Endodermal cell (in vitro differentiated cells): ENCODE measurements at regions not wholly inside any gene's neighbourhood (a gene's known extent, or its start where the extent isn't known, plus 50 kb on each side); places are given as distances from the start of the nearest gene placed in this dataset.

Experiments
- DNase-seq: peaks from one replicate; pipeline ENCODE4 v3.0.0-alpha.2; 2017
- H3K27ac ChIP-seq: 2 replicates; pipeline ENCODE4 v1.5.1; 2013; ENCODE audit warnings: mild to moderate bottlenecking, low read depth, low read length, moderate library complexity
- H3K27me3 ChIP-seq: 2 replicates; pipeline ENCODE4 v1.6.1; 2013; ENCODE audit warnings: mild to moderate bottlenecking, low read length, moderate library complexity; ENCODE audit not compliant: insufficient read depth, control insufficient read depth, poor library complexity, severe bottlenecking
- H3K36me3 ChIP-seq: 2 replicates; pipeline ENCODE4 v1.7.0; 2013; ENCODE audit warnings: mild to moderate bottlenecking, low read length, moderate library complexity; ENCODE audit not compliant: control insufficient read depth, insufficient read depth
- H3K4me1 ChIP-seq: one replicate; pipeline ENCODE4 v1.7.0; 2013; ENCODE audit warnings: low read length; ENCODE audit not compliant: control insufficient read depth, insufficient read depth
- H3K4me3 ChIP-seq: 2 replicates; pipeline ENCODE4 v1.5.1; 2013; ENCODE audit warnings: mild to moderate bottlenecking, low read length, moderate library complexity
- H3K9ac ChIP-seq: 2 replicates; pipeline ENCODE4 v1.6.1; 2013; ENCODE audit warnings: mild to moderate bottlenecking, low read length, moderate library complexity; ENCODE audit not compliant: poor library complexity, severe bottlenecking; ENCODE audit errors: extremely low read depth
- H3K9me3 ChIP-seq: 2 replicates; pipeline ENCODE4 v1.6.1; 2013; ENCODE audit warnings: mild to moderate bottlenecking, low read length, moderate library complexity; ENCODE audit not compliant: control insufficient read depth
- H3K27ac Mint-ChIP-seq: 2 replicates; pipeline ENCODE4 v1.8.0; 2020; ENCODE audit warnings: mixed read lengths
- H3K27me3 Mint-ChIP-seq: 2 replicates; pipeline ENCODE4 v1.8.0; 2021; ENCODE audit warnings: mild to moderate bottlenecking, mixed read lengths; ENCODE audit not compliant: insufficient read depth
- H3K36me3 Mint-ChIP-seq: 2 replicates; pipeline ENCODE4 v1.8.0; 2020; ENCODE audit warnings: low read depth, mixed read lengths
- H3K4me1 Mint-ChIP-seq: 2 replicates; pipeline ENCODE4 v1.8.0; 2020; ENCODE audit warnings: mixed read lengths
- H3K4me3 Mint-ChIP-seq: 2 replicates; pipeline ENCODE4 v1.8.0; 2020; ENCODE audit warnings: mild to moderate bottlenecking, moderate library complexity, mixed read lengths
- H3K9me3 Mint-ChIP-seq: 2 replicates; pipeline ENCODE4 v1.8.0; 2020; ENCODE audit warnings: mild to moderate bottlenecking, mixed read lengths
- WGBS, 2 experiments: methylation state at CpG; one replicate each; pipeline versions ENCODE4 v1.1.5 to v1.1.7; 2013; ENCODE audit warnings: missing lambda C conversion rate in 2 of 2, mixed read lengths in 1 of 2; ENCODE audit not compliant: insufficient coverage in 1 of 2, insufficient read length in 1 of 2; 5-methylcytosine and 5-hydroxymethylcytosine counted together
- TF ChIP-seq, protein P1 (sequence below): fragments of 200-600 bp; sonication (generic); conservative IDR thresholded peaks from 2 replicates; pipeline ENCODE4 v1.5.0; 2021; ENCODE audit warnings: antibody characterized with exemption, mild to moderate bottlenecking

GRCh38 chr3:31431321-31431720, 101.4 kb upstream of the STT3B start:
- no peaks in the 10 kb centered on the region for H3K4me1 Mint-ChIP-seq
- no peak overlapping the region for H3K9ac ChIP-seq
- H3K36me3 Mint-ChIP-seq = no peaks in the 10 kb centered on the region
- H3K9me3 ChIP-seq = peaks cover 21% of the 10 kb centered on the region
- no peak overlapping the region for H3K4me3 ChIP-seq
- no peak overlapping the region for H3K27ac Mint-ChIP-seq
- no peaks in the 10 kb centered on the region for H3K4me1 ChIP-seq
- H3K27ac ChIP-seq = no peak overlapping the region
- H3K9me3 Mint-ChIP-seq = peaks cover 4% of the 10 kb centered on the region
- no peaks in the 10 kb centered on the region for H3K27me3 ChIP-seq
- WGBS, 2 experiments = 80 to 94% methylated on average over 1 to 3 of the region's 3 CpGs
- H3K4me3 Mint-ChIP-seq = no peak overlapping the region
- TF ChIP-seq, protein P1, sequence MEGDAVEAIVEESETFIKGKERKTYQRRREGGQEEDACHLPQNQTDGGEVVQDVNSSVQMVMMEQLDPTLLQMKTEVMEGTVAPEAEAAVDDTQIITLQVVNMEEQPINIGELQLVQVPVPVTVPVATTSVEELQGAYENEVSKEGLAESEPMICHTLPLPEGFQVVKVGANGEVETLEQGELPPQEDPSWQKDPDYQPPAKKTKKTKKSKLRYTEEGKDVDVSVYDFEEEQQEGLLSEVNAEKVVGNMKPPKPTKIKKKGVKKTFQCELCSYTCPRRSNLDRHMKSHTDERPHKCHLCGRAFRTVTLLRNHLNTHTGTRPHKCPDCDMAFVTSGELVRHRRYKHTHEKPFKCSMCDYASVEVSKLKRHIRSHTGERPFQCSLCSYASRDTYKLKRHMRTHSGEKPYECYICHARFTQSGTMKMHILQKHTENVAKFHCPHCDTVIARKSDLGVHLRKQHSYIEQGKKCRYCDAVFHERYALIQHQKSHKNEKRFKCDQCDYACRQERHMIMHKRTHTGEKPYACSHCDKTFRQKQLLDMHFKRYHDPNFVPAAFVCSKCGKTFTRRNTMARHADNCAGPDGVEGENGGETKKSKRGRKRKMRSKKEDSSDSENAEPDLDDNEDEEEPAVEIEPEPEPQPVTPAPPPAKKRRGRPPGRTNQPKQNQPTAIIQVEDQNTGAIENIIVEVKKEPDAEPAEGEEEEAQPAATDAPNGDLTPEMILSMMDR = no peak
- DNase-seq = no peak
- no peaks in the 10 kb centered on the region for H3K36me3 ChIP-seq
- H3K27me3 Mint-ChIP-seq = no peaks in the 10 kb centered on the region

- H3K4me1 Mint-ChIP-seq = no peaks in the 10 kb centered on the region
- no peak overlapping the region for H3K9ac ChIP-seq
- TF ChIP-seq, protein P1 = no peak
- H3K27me3 Mint-ChIP-seq = no peaks in the 10 kb centered on the region
- no peaks in the 10 kb centered on the region for H3K27me3 ChIP-seq
- no peak for DNase-seq
- H3K9me3 Mint-ChIP-seq = peaks cover 20% of the 10 kb centered on the region
- H3K36me3 ChIP-seq = no peaks in the 10 kb centered on the region
- no peak overlapping the region for H3K27ac ChIP-seq
- 91 to 92% methylated on average over 4 to 7 of the region's 7 CpGs for WGBS, 2 experiments
- no peaks in the 10 kb centered on the region for H3K36me3 Mint-ChIP-seq
- H3K9me3 ChIP-seq = peaks cover 37% of the 10 kb centered on the region
- no peaks in the 10 kb centered on the region for H3K4me1 ChIP-seq
- no peak overlapping the region for H3K4me3 Mint-ChIP-seq
- no peak overlapping the region for H3K4me3 ChIP-seq
- no peak overlapping the region for H3K27ac Mint-ChIP-seq
Observed at GRCh38 chr3:31432897-31433678, 99.6 kb upstream of the STT3B start.

DNA sequence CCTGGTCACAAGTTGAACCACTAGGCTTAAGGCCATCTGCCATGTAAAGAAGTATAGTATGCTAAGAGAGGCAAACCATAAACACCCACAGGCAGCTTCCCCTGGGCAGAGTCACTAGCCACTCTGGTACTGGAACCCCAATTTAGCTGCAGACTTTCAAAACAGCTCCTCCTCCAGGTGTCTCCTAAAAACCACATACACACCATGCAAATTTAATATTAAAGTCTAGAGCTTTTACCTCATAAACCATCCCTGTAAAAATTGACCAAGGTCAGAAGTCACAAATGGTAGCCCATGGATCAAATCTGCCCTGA, 99.1 kb upstream of the STT3B start:
- H3K9me3 Mint-ChIP-seq = peaks cover 20% of the 10 kb centered on the region
- Histone ChIP-seq H3K27ac (no peak overlapping the region), H3K4me3 (no peak overlapping the region), H3K9me3 (peaks cover 37% of the 10 kb centered on the region), H3K4me1 (no peaks in the 10 kb centered on the region), H3K9ac (no peak overlapping the region), H3K27me3 (no peaks in the 10 kb centered on the region), H3K36me3 (no peaks in the 10 kb centered on the region)
- no peaks in the 10 kb centered on the region for H3K36me3 Mint-ChIP-seq
- no peak overlapping the region for H3K27ac Mint-ChIP-seq
- no peak overlapping the region for H3K4me3 Mint-ChIP-seq
- DNase-seq = no peak
- H3K4me1 Mint-ChIP-seq = no peaks in the 10 kb centered on the region
- H3K27me3 Mint-ChIP-seq = no peaks in the 10 kb centered on the region
- TF ChIP-seq, protein P1 = no peak
